WTC11 (cell line): ENCODE measurements at regions not wholly inside any gene's neighbourhood (a gene's known extent, or its start where the extent isn't known, plus 50 kb on each side); places are given as distances from the start of the nearest gene placed in this dataset.

Experiments used
- CTCF ChIP-seq: fragments of 200-600 bp; IDR thresholded peaks from 2 replicates; pipeline ENCODE4 v1.8.0; 2022; ENCODE audit warnings: antibody characterized with exemption
- FOXP4 ChIP-seq: sonication (generic); formaldehyde crosslinking; IDR thresholded peaks from 2 replicates; pipeline ENCODE4 v1.8.0; 2022; ENCODE audit warnings: mild to moderate bottlenecking, missing genetic modification reagents
- HMGA2 ChIP-seq: fragments of 250-450 bp; sonication (Bioruptor Pico); IDR thresholded peaks from 2 replicates; pipeline ENCODE4 v1.4.0; 2021; ENCODE audit warnings: mild to moderate bottlenecking, moderate library complexity
- NR1H2 ChIP-seq: sonication (generic); formaldehyde crosslinking; IDR thresholded peaks from 2 replicates; pipeline ENCODE4 v1.9.0; 2021; ENCODE audit warnings: mild to moderate bottlenecking, moderate library complexity, missing genetic modification reagents
- NR3C1 ChIP-seq: sonication (generic); formaldehyde crosslinking; conservative IDR thresholded peaks from 2 replicates; pipeline ENCODE4 v1.8.1; 2023; ENCODE audit warnings: low read depth, mild to moderate bottlenecking, missing genetic modification reagents
- SP1 ChIP-seq: sonication (generic); formaldehyde crosslinking; conservative IDR thresholded peaks from 2 replicates; pipeline ENCODE4 v1.8.1; 2022; ENCODE audit warnings: missing genetic modification reagents
- ZBTB21 ChIP-seq: sonication (generic); formaldehyde crosslinking; IDR thresholded peaks from 2 replicates; pipeline ENCODE4 v1.8.1; 2023; ENCODE audit warnings: mild to moderate bottlenecking, missing genetic modification reagents, borderline replicate concordance
- ZNF232 ChIP-seq: sonication (generic); formaldehyde crosslinking; IDR thresholded peaks from 2 replicates; pipeline ENCODE4 v1.8.0; 2022; ENCODE audit warnings: mild to moderate bottlenecking, missing genetic modification reagents
- ZNF423 ChIP-seq: fragments of 250-450 bp; sonication (Bioruptor Pico); IDR thresholded peaks from 2 replicates; pipeline ENCODE4 v2.1.2; 2022; ENCODE audit warnings: mild to moderate bottlenecking, moderate library complexity
- TF ChIP-seq, protein P1 (sequence below): sonication (generic); formaldehyde crosslinking; IDR thresholded peaks from 2 replicates; pipeline ENCODE4 v1.8.0; 2022; ENCODE audit warnings: mild to moderate bottlenecking, missing genetic modification reagents
- TF ChIP-seq, protein P2 (sequence below): sonication (generic); formaldehyde crosslinking; IDR thresholded peaks from 2 replicates; pipeline ENCODE4 v1.8.1; 2022; ENCODE audit warnings: low read depth, missing genetic modification reagents, borderline replicate concordance
- TF ChIP-seq, protein P3 (sequence below): sonication (generic); formaldehyde crosslinking; IDR thresholded peaks from 2 replicates; pipeline ENCODE4 v1.8.1; 2022; ENCODE audit warnings: missing genetic modification reagents, borderline replicate concordance
- TF ChIP-seq, protein P4 (sequence below): sonication (generic); formaldehyde crosslinking; conservative IDR thresholded peaks from 2 replicates; pipeline ENCODE4 v1.8.1; 2023; ENCODE audit warnings: mild to moderate bottlenecking, low read depth, missing genetic modification reagents, moderate library complexity

GRCh38 chr14:48304729-48305128, 629.3 kb upstream of the MDGA2 start:
- TF ChIP-seq, protein P1, sequence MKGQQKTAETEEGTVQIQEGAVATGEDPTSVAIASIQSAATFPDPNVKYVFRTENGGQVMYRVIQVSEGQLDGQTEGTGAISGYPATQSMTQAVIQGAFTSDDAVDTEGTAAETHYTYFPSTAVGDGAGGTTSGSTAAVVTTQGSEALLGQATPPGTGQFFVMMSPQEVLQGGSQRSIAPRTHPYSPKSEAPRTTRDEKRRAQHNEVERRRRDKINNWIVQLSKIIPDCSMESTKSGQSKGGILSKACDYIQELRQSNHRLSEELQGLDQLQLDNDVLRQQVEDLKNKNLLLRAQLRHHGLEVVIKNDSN (CRISPR knock-in tag) = no peak
- TF ChIP-seq, protein P2, sequence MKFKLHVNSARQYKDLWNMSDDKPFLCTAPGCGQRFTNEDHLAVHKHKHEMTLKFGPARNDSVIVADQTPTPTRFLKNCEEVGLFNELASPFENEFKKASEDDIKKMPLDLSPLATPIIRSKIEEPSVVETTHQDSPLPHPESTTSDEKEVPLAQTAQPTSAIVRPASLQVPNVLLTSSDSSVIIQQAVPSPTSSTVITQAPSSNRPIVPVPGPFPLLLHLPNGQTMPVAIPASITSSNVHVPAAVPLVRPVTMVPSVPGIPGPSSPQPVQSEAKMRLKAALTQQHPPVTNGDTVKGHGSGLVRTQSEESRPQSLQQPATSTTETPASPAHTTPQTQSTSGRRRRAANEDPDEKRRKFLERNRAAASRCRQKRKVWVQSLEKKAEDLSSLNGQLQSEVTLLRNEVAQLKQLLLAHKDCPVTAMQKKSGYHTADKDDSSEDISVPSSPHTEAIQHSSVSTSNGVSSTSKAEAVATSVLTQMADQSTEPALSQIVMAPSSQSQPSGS (CRISPR knock-in tag) = no peak
- no peak for TF ChIP-seq NR1H2 (CRISPR knock-in tag)
- no peak for TF ChIP-seq CTCF
- TF ChIP-seq, protein P3, sequence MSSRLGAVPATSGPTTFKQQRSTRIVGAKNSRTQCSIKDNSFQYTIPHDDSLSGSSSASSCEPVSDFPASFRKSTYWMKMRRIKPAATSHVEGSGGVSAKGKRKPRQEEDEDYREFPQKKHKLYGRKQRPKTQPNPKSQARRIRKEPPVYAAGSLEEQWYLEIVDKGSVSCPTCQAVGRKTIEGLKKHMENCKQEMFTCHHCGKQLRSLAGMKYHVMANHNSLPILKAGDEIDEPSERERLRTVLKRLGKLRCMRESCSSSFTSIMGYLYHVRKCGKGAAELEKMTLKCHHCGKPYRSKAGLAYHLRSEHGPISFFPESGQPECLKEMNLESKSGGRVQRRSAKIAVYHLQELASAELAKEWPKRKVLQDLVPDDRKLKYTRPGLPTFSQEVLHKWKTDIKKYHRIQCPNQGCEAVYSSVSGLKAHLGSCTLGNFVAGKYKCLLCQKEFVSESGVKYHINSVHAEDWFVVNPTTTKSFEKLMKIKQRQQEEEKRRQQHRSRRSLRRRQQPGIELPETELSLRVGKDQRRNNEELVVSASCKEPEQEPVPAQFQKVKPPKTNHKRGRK (CRISPR knock-in tag) = no peak
- TF ChIP-seq ZNF232 (CRISPR knock-in tag) = no peak
- no peak for TF ChIP-seq SP1 (CRISPR knock-in tag)
- TF ChIP-seq FOXP4 = no peak
- TF ChIP-seq ZNF423 (CRISPR knock-in tag) = no peak
- TF ChIP-seq HMGA2 = no peak
- TF ChIP-seq ZBTB21 = no peak
- no peak for TF ChIP-seq NR3C1 (CRISPR knock-in tag)
- TF ChIP-seq, protein P4, sequence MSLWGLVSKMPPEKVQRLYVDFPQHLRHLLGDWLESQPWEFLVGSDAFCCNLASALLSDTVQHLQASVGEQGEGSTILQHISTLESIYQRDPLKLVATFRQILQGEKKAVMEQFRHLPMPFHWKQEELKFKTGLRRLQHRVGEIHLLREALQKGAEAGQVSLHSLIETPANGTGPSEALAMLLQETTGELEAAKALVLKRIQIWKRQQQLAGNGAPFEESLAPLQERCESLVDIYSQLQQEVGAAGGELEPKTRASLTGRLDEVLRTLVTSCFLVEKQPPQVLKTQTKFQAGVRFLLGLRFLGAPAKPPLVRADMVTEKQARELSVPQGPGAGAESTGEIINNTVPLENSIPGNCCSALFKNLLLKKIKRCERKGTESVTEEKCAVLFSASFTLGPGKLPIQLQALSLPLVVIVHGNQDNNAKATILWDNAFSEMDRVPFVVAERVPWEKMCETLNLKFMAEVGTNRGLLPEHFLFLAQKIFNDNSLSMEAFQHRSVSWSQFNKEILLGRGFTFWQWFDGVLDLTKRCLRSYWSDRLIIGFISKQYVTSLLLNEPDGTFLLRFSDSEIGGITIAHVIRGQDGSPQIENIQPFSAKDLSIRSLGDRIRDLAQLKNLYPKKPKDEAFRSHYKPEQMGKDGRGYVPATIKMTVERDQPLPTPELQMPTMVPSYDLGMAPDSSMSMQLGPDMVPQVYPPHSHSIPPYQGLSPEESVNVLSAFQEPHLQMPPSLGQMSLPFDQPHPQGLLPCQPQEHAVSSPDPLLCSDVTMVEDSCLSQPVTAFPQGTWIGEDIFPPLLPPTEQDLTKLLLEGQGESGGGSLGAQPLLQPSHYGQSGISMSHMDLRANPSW (CRISPR knock-in tag) = no peak
